Activated CD4-positive, alpha-beta T cell treated with anti-CD3 and anti-CD28 coated beads, Interleukin-2, amount 10 ng/mL, durations not matched to agents 7 days and 5 days (primary cell): ENCODE measurements at regions not wholly inside any gene's neighbourhood (a gene's known extent, or its start where the extent isn't known, plus 50 kb on each side); places are given as distances from the start of the nearest gene placed in this dataset.

Source experiments
- CTCF ChIA-PET: fragments of 350-600 bp; sonication (Branson Sonifier 250); formaldehyde crosslinking; loops from one replicate; lab custom pipeline; 2021; ENCODE audit warnings: antibody characterized with exemption; lab: Charles Lee
- POLR2A ChIA-PET: fragments of 350-600 bp; sonication (Branson Sonifier 250); formaldehyde crosslinking; loops from one replicate; lab custom pipeline; 2021; ENCODE audit warnings: antibody characterized with exemption; lab: Charles Lee
- DNase-seq: peaks from one replicate; pipeline ENCODE4 v3.0.0-alpha.2; 2020
- H3K27ac Mint-ChIP-seq: one replicate; pipeline ENCODE4 v1.8.0; 2021; ENCODE audit warnings: mild to moderate bottlenecking, moderate library complexity, mixed read lengths
- H3K27me3 Mint-ChIP-seq: one replicate; pipeline ENCODE4 v1.8.0; 2021; ENCODE audit warnings: mixed read lengths
- H3K36me3 Mint-ChIP-seq: one replicate; pipeline ENCODE4 v1.8.0; 2021; ENCODE audit warnings: low read depth, mixed read lengths
- H3K4me1 Mint-ChIP-seq: one replicate; pipeline ENCODE4 v1.8.0; 2021; ENCODE audit warnings: mixed read lengths
- H3K4me3 Mint-ChIP-seq: one replicate; pipeline ENCODE4 v1.8.0; 2021; ENCODE audit warnings: mild to moderate bottlenecking, moderate library complexity, mixed read lengths
- H3K9me3 Mint-ChIP-seq: one replicate; pipeline ENCODE4 v1.8.0; 2021; ENCODE audit warnings: mixed read lengths

- Mint-ChIP-seq H3K4me1 (no peaks in the 10 kb centered on the region), H3K9me3 (no peaks in the 10 kb centered on the region), H3K36me3 (no peaks in the 10 kb centered on the region), H3K27me3 (peaks cover 3% of the 10 kb centered on the region), H3K4me3 (no peak overlapping the region), H3K27ac (no peak overlapping the region)
- CTCF ChIA-PET: no interaction called here
- POLR2A ChIA-PET: no interaction called here
- no peak for DNase-seq
These were observed 110.2 kb downstream of the VAPA start for GRCh38 chr18:10023853-10024570.

- Mint-ChIP-seq H3K27ac (no peak overlapping the region), H3K27me3 (peaks cover 2% of the 10 kb centered on the region), H3K4me3 (no peak overlapping the region), H3K9me3 (no peaks in the 10 kb centered on the region), H3K36me3 (no peaks in the 10 kb centered on the region), H3K4me1 (no peaks in the 10 kb centered on the region)
- POLR2A ChIA-PET: no interaction called here
- CTCF ChIA-PET: no interaction called here
- DNase-seq: no peak
These were observed 112.2 kb downstream of the VAPA start for GRCh38 chr18:10025711-10026670.

GRCh38 chr18:10027031-10027430 is 113.2 kb downstream of the VAPA start:
- POLR2A ChIA-PET: no interaction called here
- H3K36me3 Mint-ChIP-seq: no peaks in the 10 kb centered on the region
- no peaks in the 10 kb centered on the region for H3K9me3 Mint-ChIP-seq
- no peaks in the 10 kb centered on the region for H3K27me3 Mint-ChIP-seq
- no peaks in the 10 kb centered on the region for H3K4me1 Mint-ChIP-seq
- DNase-seq: no peak
- no peak overlapping the region for H3K4me3 Mint-ChIP-seq
- H3K27ac Mint-ChIP-seq: no peak overlapping the region
- CTCF ChIA-PET: no interaction called here

- Mint-ChIP-seq H3K4me3 (no peak overlapping the region), H3K36me3 (no peaks in the 10 kb centered on the region), H3K27me3 (no peaks in the 10 kb centered on the region), H3K27ac (no peak overlapping the region), H3K4me1 (no peaks in the 10 kb centered on the region), H3K9me3 (no peaks in the 10 kb centered on the region)
- ChIA-PET CTCF (no interaction called here), POLR2A (no interaction called here)
- no peak for DNase-seq
These were observed 113.6 kb downstream of the VAPA start for GRCh38 chr18:10027461-10027860.

- ChIA-PET POLR2A (no interaction called here), CTCF (no interaction called here)
- Mint-ChIP-seq H3K36me3 (no peaks in the 10 kb centered on the region), H3K4me3 (no peak overlapping the region), H3K9me3 (no peaks in the 10 kb centered on the region), H3K27me3 (peaks cover 12% of the 10 kb centered on the region), H3K27ac (no peak overlapping the region), H3K4me1 (peaks cover 4% of the 10 kb centered on the region)
- DNase-seq: no peak
These were observed 115.9 kb downstream of the VAPA start for GRCh38 chr18:10029711-10030110.

- ChIA-PET CTCF (no interaction called here), POLR2A (no interaction called here)
- Mint-ChIP-seq H3K36me3 (no peaks in the 10 kb centered on the region), H3K4me1 (peaks cover 4% of the 10 kb centered on the region), H3K27ac (no peak overlapping the region), H3K4me3 (no peak overlapping the region), H3K9me3 (no peaks in the 10 kb centered on the region), H3K27me3 (peaks cover 16% of the 10 kb centered on the region)
- DNase-seq: no peak
These were observed 117.2 kb downstream of the VAPA start for GRCh38 chr18:10030816-10031541.

- Mint-ChIP-seq H3K27ac (no peak overlapping the region), H3K4me1 (peaks cover 4% of the 10 kb centered on the region), H3K36me3 (no peaks in the 10 kb centered on the region), H3K4me3 (no peak overlapping the region), H3K27me3 (peaks cover 18% of the 10 kb centered on the region), H3K9me3 (no peaks in the 10 kb centered on the region)
- ChIA-PET CTCF (no interaction called here), POLR2A (no interaction called here)
- DNase-seq: no peak
These were observed 118.7 kb downstream of the VAPA start for GRCh38 chr18:10032331-10033015.

- Mint-ChIP-seq H3K4me1 (peaks cover 4% of the 10 kb centered on the region), H3K9me3 (no peaks in the 10 kb centered on the region), H3K27ac (no peak overlapping the region), H3K4me3 (no peak overlapping the region), H3K36me3 (no peaks in the 10 kb centered on the region), H3K27me3 (peaks cover 18% of the 10 kb centered on the region)
- POLR2A ChIA-PET: no interaction called here
- no peak for DNase-seq
- CTCF ChIA-PET: no interaction called here
These were observed 119.2 kb downstream of the VAPA start for GRCh38 chr18:10033016-10033399.

GRCh38 chr18:10035281-10035991 is 121.6 kb downstream of the VAPA start:
- H3K36me3 Mint-ChIP-seq: no peaks in the 10 kb centered on the region
- no peak for DNase-seq
- no peak overlapping the region for H3K4me3 Mint-ChIP-seq
- ChIA-PET CTCF (no interaction called here), POLR2A (no interaction called here)
- no peaks in the 10 kb centered on the region for H3K9me3 Mint-ChIP-seq
- peaks cover 4% of the 10 kb centered on the region for H3K4me1 Mint-ChIP-seq
- H3K27ac Mint-ChIP-seq: no peak overlapping the region
- peaks cover 21% of the 10 kb centered on the region for H3K27me3 Mint-ChIP-seq

GRCh38 chr18:10036479-10036878 is 122.7 kb downstream of the VAPA start:
- H3K36me3 Mint-ChIP-seq: no peaks in the 10 kb centered on the region
- peaks cover 23% of the 10 kb centered on the region for H3K27me3 Mint-ChIP-seq
- H3K4me3 Mint-ChIP-seq: no peak overlapping the region
- H3K9me3 Mint-ChIP-seq: peaks cover 4% of the 10 kb centered on the region
- no peak overlapping the region for H3K27ac Mint-ChIP-seq
- peaks cover 4% of the 10 kb centered on the region for H3K4me1 Mint-ChIP-seq
- no peak for DNase-seq
- CTCF ChIA-PET: no interaction called here
- POLR2A ChIA-PET: no interaction called here

GRCh38 chr18:10037181-10037580 is 123.4 kb downstream of the VAPA start:
- Mint-ChIP-seq H3K27ac (no peak overlapping the region), H3K27me3 (peaks cover 28% of the 10 kb centered on the region)
- CTCF ChIA-PET: no interaction called here

GRCh38 chr18:10038268-10038667 is 124.5 kb downstream of the VAPA start:
- ChIA-PET POLR2A (no interaction called here), CTCF (no interaction called here)
- DNase-seq: no peak
- Mint-ChIP-seq H3K4me3 (no peak overlapping the region), H3K27ac (no peak overlapping the region), H3K27me3 (peaks cover 24% of the 10 kb centered on the region), H3K9me3 (peaks cover 11% of the 10 kb centered on the region), H3K36me3 (no peaks in the 10 kb centered on the region), H3K4me1 (no peaks in the 10 kb centered on the region)

More at GRCh38 chr18:10037181-10037580, 123.4 kb downstream of the VAPA start:
- DNase-seq: no peak
- Mint-ChIP-seq H3K36me3 (no peaks in the 10 kb centered on the region), H3K9me3 (peaks cover 6% of the 10 kb centered on the region), H3K4me1 (peaks cover 4% of the 10 kb centered on the region), H3K4me3 (no peak overlapping the region)
- POLR2A ChIA-PET: no interaction called here
